KMS-11 (cell line): ENCODE measurements at regions not wholly inside any gene's neighbourhood (a gene's known extent, or its start where the extent isn't known, plus 50 kb on each side); places are given as distances from the start of the nearest gene placed in this dataset.

Source experiments
- H2AFZ ChIP-seq: fragments of 200-600 bp; sonication (generic); 2 replicates; pipeline ENCODE4 v1.6.1; 2016; ENCODE audit warnings: antibody characterized with exemption, mixed run types, low read depth
- H3K27ac ChIP-seq: fragments of 200-600 bp; sonication (generic); 2 replicates; pipeline ENCODE4 v1.6.1; 2016; ENCODE audit warnings: mild to moderate bottlenecking, mixed run types
- H3K27me3 ChIP-seq: fragments of 200-600 bp; sonication (generic); 2 replicates; pipeline ENCODE4 v1.6.1; 2017; ENCODE audit warnings: mild to moderate bottlenecking, low read depth, mixed run types, moderate library complexity; ENCODE audit not compliant: insufficient read depth
- H3K36me3 ChIP-seq: fragments of 200-600 bp; sonication (generic); 2 replicates; pipeline ENCODE4 v1.6.1; 2017; ENCODE audit warnings: mild to moderate bottlenecking, mixed run types; ENCODE audit not compliant: insufficient read depth
- H3K4me1 ChIP-seq: fragments of 200-600 bp; sonication (generic); 2 replicates; pipeline ENCODE4 v1.6.1; 2016; ENCODE audit warnings: mild to moderate bottlenecking, low read depth, mixed run types; ENCODE audit not compliant: poor library complexity, severe bottlenecking
- H3K4me2 ChIP-seq: fragments of 200-600 bp; sonication (generic); 2 replicates; pipeline ENCODE4 v1.7.0; 2016; ENCODE audit warnings: mild to moderate bottlenecking, mixed run types
- H3K4me3 ChIP-seq: fragments of 200-600 bp; sonication (generic); IDR thresholded peaks from 2 replicates; pipeline ENCODE4 v1.6.1; 2017; ENCODE audit warnings: low read depth, low read length, mixed read lengths; ENCODE audit not compliant: insufficient read depth
- H3K79me2 ChIP-seq: fragments of 200-600 bp; sonication (generic); 2 replicates; pipeline ENCODE4 v1.6.1; 2016; ENCODE audit warnings: low read depth, mixed run types; ENCODE audit not compliant: insufficient read depth
- H3K9ac ChIP-seq: fragments of 200-600 bp; sonication (generic); 2 replicates; pipeline ENCODE4 v1.6.1; 2016; ENCODE audit warnings: mild to moderate bottlenecking, mixed run types
- H4K20me1 ChIP-seq: fragments of 200-600 bp; sonication (generic); 2 replicates; pipeline ENCODE4 v1.6.1; 2016; ENCODE audit warnings: mild to moderate bottlenecking, mixed run types; ENCODE audit not compliant: insufficient read depth
- TF ChIP-seq, protein P1 (sequence below): fragments of 200-600 bp; sonication (generic); conservative IDR thresholded peaks from 2 replicates; pipeline ENCODE4 v1.6.1; 2017; ENCODE audit warnings: low read depth, mild to moderate bottlenecking, antibody characterized with exemption, low read length, moderate library complexity, mixed read lengths

GRCh38 chr2:136357007-136357380, 239.0 kb upstream of the CXCR4 start:
- no peak overlapping the region for H3K4me3 ChIP-seq
- no peaks in the 10 kb centered on the region for H3K27me3 ChIP-seq
- H3K9ac ChIP-seq = no peak overlapping the region
- no peaks in the 10 kb centered on the region for H3K4me1 ChIP-seq
- H4K20me1 ChIP-seq = no peaks in the 10 kb centered on the region
- no peak overlapping the region for H3K4me2 ChIP-seq
- no peaks in the 10 kb centered on the region for H3K36me3 ChIP-seq
- TF ChIP-seq, protein P1, sequence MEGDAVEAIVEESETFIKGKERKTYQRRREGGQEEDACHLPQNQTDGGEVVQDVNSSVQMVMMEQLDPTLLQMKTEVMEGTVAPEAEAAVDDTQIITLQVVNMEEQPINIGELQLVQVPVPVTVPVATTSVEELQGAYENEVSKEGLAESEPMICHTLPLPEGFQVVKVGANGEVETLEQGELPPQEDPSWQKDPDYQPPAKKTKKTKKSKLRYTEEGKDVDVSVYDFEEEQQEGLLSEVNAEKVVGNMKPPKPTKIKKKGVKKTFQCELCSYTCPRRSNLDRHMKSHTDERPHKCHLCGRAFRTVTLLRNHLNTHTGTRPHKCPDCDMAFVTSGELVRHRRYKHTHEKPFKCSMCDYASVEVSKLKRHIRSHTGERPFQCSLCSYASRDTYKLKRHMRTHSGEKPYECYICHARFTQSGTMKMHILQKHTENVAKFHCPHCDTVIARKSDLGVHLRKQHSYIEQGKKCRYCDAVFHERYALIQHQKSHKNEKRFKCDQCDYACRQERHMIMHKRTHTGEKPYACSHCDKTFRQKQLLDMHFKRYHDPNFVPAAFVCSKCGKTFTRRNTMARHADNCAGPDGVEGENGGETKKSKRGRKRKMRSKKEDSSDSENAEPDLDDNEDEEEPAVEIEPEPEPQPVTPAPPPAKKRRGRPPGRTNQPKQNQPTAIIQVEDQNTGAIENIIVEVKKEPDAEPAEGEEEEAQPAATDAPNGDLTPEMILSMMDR = no peak
- no peak overlapping the region for H3K27ac ChIP-seq
- H3K79me2 ChIP-seq = no peaks in the 10 kb centered on the region
- no peak overlapping the region for H2AFZ ChIP-seq

GRCh38 chr2:136356125-136357006, 238.4 kb upstream of the CXCR4 start:
- Histone ChIP-seq H3K27me3 (no peaks in the 10 kb centered on the region), H4K20me1 (no peaks in the 10 kb centered on the region), H3K79me2 (no peaks in the 10 kb centered on the region), H3K4me2 (no peak overlapping the region), H3K27ac (no peak overlapping the region), H3K9ac (no peak overlapping the region), H2AFZ (no peak overlapping the region), H3K4me3 (no peak overlapping the region), H3K4me1 (no peaks in the 10 kb centered on the region), H3K36me3 (no peaks in the 10 kb centered on the region)
- TF ChIP-seq, protein P1 = no peak

- Histone ChIP-seq H4K20me1 (no peaks in the 10 kb centered on the region), H3K4me3 (no peak overlapping the region), H3K79me2 (no peaks in the 10 kb centered on the region), H3K9ac (no peak overlapping the region), H3K4me2 (no peak overlapping the region), H3K36me3 (no peaks in the 10 kb centered on the region), H3K27me3 (no peaks in the 10 kb centered on the region), H3K27ac (no peak overlapping the region), H2AFZ (no peak overlapping the region), H3K4me1 (no peaks in the 10 kb centered on the region)
- TF ChIP-seq, protein P1 = no peak
Observed at GRCh38 chr2:136351684-136352083, 233.7 kb upstream of the CXCR4 start.

- H3K4me2 ChIP-seq = no peak overlapping the region
- H3K4me1 ChIP-seq = no peaks in the 10 kb centered on the region
- H3K4me3 ChIP-seq = no peak overlapping the region
- H3K9ac ChIP-seq = no peak overlapping the region
- no peaks in the 10 kb centered on the region for H3K27me3 ChIP-seq
- H2AFZ ChIP-seq = no peak overlapping the region
- TF ChIP-seq, protein P1 = no peak
- H3K27ac ChIP-seq = no peak overlapping the region
- H3K36me3 ChIP-seq = no peaks in the 10 kb centered on the region
- no peaks in the 10 kb centered on the region for H3K79me2 ChIP-seq
- no peaks in the 10 kb centered on the region for H4K20me1 ChIP-seq
Observed at GRCh38 chr2:136347981-136348380, 230.0 kb upstream of the CXCR4 start.
